SK-N-SH (cell line): ENCODE measurements at regions not wholly inside any gene's neighbourhood (a gene's known extent, or its start where the extent isn't known, plus 50 kb on each side); places are given as distances from the start of the nearest gene placed in this dataset.

ENCODE experiments used
- EP300 ChIP-seq, 2 experiments: IDR thresholded peaks; 2 replicates each; pipeline versions ENCODE4 v1.4.0 to v1.6.1; 2012; ENCODE audit warnings: borderline replicate concordance in 1 of 2, low read depth in 1 of 2, low read length in 1 of 2
- FOSL2 ChIP-seq: IDR thresholded peaks from 2 replicates; pipeline ENCODE4 v1.4.0; 2012; ENCODE audit warnings: low read depth, mild to moderate bottlenecking, moderate library complexity, borderline replicate concordance
- GABPA ChIP-seq: IDR thresholded peaks from 2 replicates; pipeline ENCODE4 v1.4.0; 2012; ENCODE audit warnings: low read depth, mild to moderate bottlenecking
- MXI1 ChIP-seq: IDR thresholded peaks from 2 replicates; pipeline ENCODE4 v1.6.1; 2012; ENCODE audit warnings: mild to moderate bottlenecking, low read depth, low read length, improper control_type of control experiment
- POLR2AphosphoS5 ChIP-seq: IDR thresholded peaks from 2 replicates; pipeline ENCODE4 v1.6.1; 2012; ENCODE audit warnings: low read depth, low read length
- REST ChIP-seq: IDR thresholded peaks from 2 replicates; pipeline ENCODE4 v1.6.1; 2012; ENCODE audit warnings: mild to moderate bottlenecking, low read depth, low read length, moderate library complexity
- TAF1 ChIP-seq: IDR thresholded peaks from 2 replicates; pipeline ENCODE4 v1.6.1; 2012; ENCODE audit warnings: low read depth, mild to moderate bottlenecking, low read length, moderate library complexity, borderline replicate concordance
- TCF12 ChIP-seq: IDR thresholded peaks from 2 replicates; pipeline ENCODE4 v1.4.0; 2012
- USF1 ChIP-seq: IDR thresholded peaks from 2 replicates; pipeline ENCODE4 v1.4.0; 2012; ENCODE audit warnings: low read depth, borderline replicate concordance
- ZBTB33 ChIP-seq: IDR thresholded peaks from 2 replicates; pipeline ENCODE4 v1.4.0; 2012; ENCODE audit warnings: low read depth, borderline replicate concordance
- TF ChIP-seq, protein P1 (sequence below): fragments of 200-600 bp; sonication (generic); IDR thresholded peaks from 2 replicates; pipeline ENCODE4 v1.6.1; 2017; ENCODE audit warnings: antibody characterized with exemption, mild to moderate bottlenecking, moderate library complexity

DNA sequence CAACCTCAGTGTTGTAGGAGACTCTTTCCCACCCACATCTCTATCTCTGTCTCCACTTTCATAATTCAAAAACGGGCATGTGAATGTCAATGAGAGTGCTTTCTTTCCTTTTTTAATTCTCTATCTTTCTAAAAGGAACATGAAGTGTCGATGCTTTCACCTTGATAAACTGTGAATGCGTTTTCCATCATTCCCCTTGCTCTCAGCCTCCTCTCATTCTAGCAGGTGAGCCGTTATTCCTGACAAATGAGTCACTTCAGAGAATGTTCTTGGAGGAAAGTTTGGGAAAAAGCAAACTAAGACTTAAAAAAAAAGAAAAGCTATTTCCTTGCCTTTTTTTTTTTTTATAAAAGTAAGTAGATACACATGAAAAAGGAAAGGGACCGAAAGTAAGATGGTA lies 226.0 kb upstream of the C1orf87 start:
- TF ChIP-seq, protein P1, sequence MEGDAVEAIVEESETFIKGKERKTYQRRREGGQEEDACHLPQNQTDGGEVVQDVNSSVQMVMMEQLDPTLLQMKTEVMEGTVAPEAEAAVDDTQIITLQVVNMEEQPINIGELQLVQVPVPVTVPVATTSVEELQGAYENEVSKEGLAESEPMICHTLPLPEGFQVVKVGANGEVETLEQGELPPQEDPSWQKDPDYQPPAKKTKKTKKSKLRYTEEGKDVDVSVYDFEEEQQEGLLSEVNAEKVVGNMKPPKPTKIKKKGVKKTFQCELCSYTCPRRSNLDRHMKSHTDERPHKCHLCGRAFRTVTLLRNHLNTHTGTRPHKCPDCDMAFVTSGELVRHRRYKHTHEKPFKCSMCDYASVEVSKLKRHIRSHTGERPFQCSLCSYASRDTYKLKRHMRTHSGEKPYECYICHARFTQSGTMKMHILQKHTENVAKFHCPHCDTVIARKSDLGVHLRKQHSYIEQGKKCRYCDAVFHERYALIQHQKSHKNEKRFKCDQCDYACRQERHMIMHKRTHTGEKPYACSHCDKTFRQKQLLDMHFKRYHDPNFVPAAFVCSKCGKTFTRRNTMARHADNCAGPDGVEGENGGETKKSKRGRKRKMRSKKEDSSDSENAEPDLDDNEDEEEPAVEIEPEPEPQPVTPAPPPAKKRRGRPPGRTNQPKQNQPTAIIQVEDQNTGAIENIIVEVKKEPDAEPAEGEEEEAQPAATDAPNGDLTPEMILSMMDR: no peak
- TF ChIP-seq POLR2AphosphoS5 (no peak), EP300 (IDR thresholded peaks at IDR 0.05; ENCODE audit: borderline replicate concordance in 1 of 2, low read depth in 1 of 2, low read length in 1 of 2) (no peak), TAF1 (no peak), REST (no peak), TCF12 (no peak), ZBTB33 (no peak), MXI1 (no peak), FOSL2 (no peak), USF1 (no peak), GABPA (no peak)
